Liver (tissue), 7 donors: ENCODE measurements at regions not wholly inside any gene's neighbourhood (a gene's known extent, or its start where the extent isn't known, plus 50 kb on each side); places are given as distances from the start of the nearest gene placed in this dataset.

ENCODE experiments used
- DNase-seq: peaks from one replicate; pipeline ENCODE4 v3.0.0-alpha.2; 2017; ENCODE audit warnings: low spot score
- H3K27ac ChIP-seq, 2 donors: one replicate each; pipeline ENCODE4 v1.7.0; 2013; ENCODE audit warnings: inconsistent platforms in 2 of 2, low read length in 2 of 2, control low read depth in 1 of 2, low read depth in 1 of 2, mild to moderate bottlenecking in 1 of 2
- H3K27me3 ChIP-seq, 4 donors: one replicate each; pipeline versions ENCODE4 v1.6.1 to v1.7.0; 2013; ENCODE audit warnings: low read length in 3 of 4, inconsistent platforms in 1 of 4, mild to moderate bottlenecking in 1 of 4, moderate library complexity in 1 of 4; ENCODE audit not compliant: control insufficient read depth in 4 of 4, insufficient read depth in 4 of 4
- H3K36me3 ChIP-seq, 4 donors: one replicate each; pipeline versions ENCODE4 v1.6.1 to v1.7.0; 2013; ENCODE audit warnings: low read length in 3 of 4, mild to moderate bottlenecking in 3 of 4, low read depth in 1 of 4, moderate library complexity in 1 of 4; ENCODE audit not compliant: control insufficient read depth in 4 of 4, insufficient read depth in 3 of 4
- H3K4me1 ChIP-seq, 4 donors: one replicate each; pipeline versions ENCODE4 v1.6.1 to v1.7.0; 2013; ENCODE audit warnings: low read length in 3 of 4, mild to moderate bottlenecking in 3 of 4, moderate library complexity in 1 of 4; ENCODE audit not compliant: control insufficient read depth in 4 of 4, insufficient read depth in 4 of 4
- H3K4me3 ChIP-seq, 3 donors: one replicate each; pipeline versions ENCODE4 v1.6.1 to v1.7.0; 2013; ENCODE audit warnings: low read length in 3 of 3, control low read depth in 1 of 3, low read depth in 1 of 3, mild to moderate bottlenecking in 1 of 3
- H3K9ac ChIP-seq, 2 donors: one replicate each; pipeline ENCODE4 v1.7.0; 2013; ENCODE audit warnings: low read length in 2 of 2, mild to moderate bottlenecking in 2 of 2, moderate library complexity in 2 of 2, control low read depth in 1 of 2, low read depth in 1 of 2
- H3K9me3 ChIP-seq, 4 donors: one replicate each; pipeline versions ENCODE4 v1.6.1 to v1.7.0; 2013; ENCODE audit warnings: low read length in 3 of 4; ENCODE audit not compliant: control insufficient read depth in 4 of 4
- FOXA1 ChIP-seq: IDR thresholded peaks from 2 replicates; pipeline ENCODE4 v1.6.1; 2016; ENCODE audit warnings: antibody characterized with exemption
- FOXA2 ChIP-seq: IDR thresholded peaks from 2 replicates; pipeline ENCODE4 v1.6.1; 2016; ENCODE audit warnings: antibody characterized with exemption
- GABPA ChIP-seq, 2 donors: IDR thresholded peaks in 1 of 2; conservative IDR thresholded peaks in 1 of 2; 2 replicates each; pipeline ENCODE4 v1.6.1; 2016; ENCODE audit warnings: antibody characterized with exemption in 2 of 2, mild to moderate bottlenecking in 1 of 2, moderate library complexity in 1 of 2
- HNF4A ChIP-seq, 2 donors: conservative IDR thresholded peaks; 2 replicates each; pipeline ENCODE4 v1.6.1; 2016; ENCODE audit warnings: antibody characterized with exemption in 2 of 2, mild to moderate bottlenecking in 2 of 2
- HNF4G ChIP-seq: IDR thresholded peaks from 2 replicates; pipeline ENCODE4 v1.6.1; 2016; ENCODE audit warnings: antibody characterized with exemption
- JUND ChIP-seq, 2 donors: IDR thresholded peaks; 2 replicates each; pipeline ENCODE4 v1.6.1; 2016; ENCODE audit warnings: antibody characterized with exemption in 2 of 2
- NR2F2 ChIP-seq: IDR thresholded peaks from 2 replicates; pipeline ENCODE4 v1.6.1; 2016; ENCODE audit warnings: antibody characterized with exemption
- RAD21 ChIP-seq, 2 donors: IDR thresholded peaks; 2 replicates each; pipeline ENCODE4 v1.6.1; 2016; ENCODE audit warnings: antibody characterized with exemption in 2 of 2, mild to moderate bottlenecking in 2 of 2
- RXRA ChIP-seq, 2 donors: IDR thresholded peaks; 2 replicates each; pipeline ENCODE4 v1.6.1; 2017 to 2018; ENCODE audit warnings: antibody characterized with exemption in 2 of 2, mild to moderate bottlenecking in 1 of 2
- SP1 ChIP-seq: IDR thresholded peaks from 2 replicates; pipeline ENCODE4 v1.6.1; 2018; ENCODE audit warnings: antibody characterized with exemption, mild to moderate bottlenecking
- TAF1 ChIP-seq: conservative IDR thresholded peaks from 2 replicates; pipeline ENCODE4 v1.6.1; 2016; ENCODE audit warnings: antibody characterized with exemption, mild to moderate bottlenecking
- YY1 ChIP-seq: IDR thresholded peaks from 2 replicates; pipeline ENCODE4 v1.6.1; 2016; ENCODE audit warnings: antibody characterized with exemption, mild to moderate bottlenecking
- WGBS: extraction: QIAGEN DNeasy Blood & Tissue Kit; methylation state at CpG from one replicate; pipeline ENCODE4 v1.1.7; 2013; 5-methylcytosine and 5-hydroxymethylcytosine counted together
- TF ChIP-seq, protein P1 (sequence below): IDR thresholded peaks from 2 replicates; pipeline ENCODE4 v1.6.1; 2016; ENCODE audit warnings: antibody characterized with exemption
- TF ChIP-seq, protein P2 (sequence below): IDR thresholded peaks from 2 replicates; pipeline ENCODE4 v1.6.1; 2016; ENCODE audit warnings: antibody characterized with exemption, mild to moderate bottlenecking
- TF ChIP-seq, protein P3 (sequence below): IDR thresholded peaks from 2 replicates; pipeline ENCODE4 v1.6.1; 2016; ENCODE audit warnings: antibody characterized with exemption
- TF ChIP-seq, protein P4 (sequence below): IDR thresholded peaks from 2 replicates; pipeline ENCODE4 v1.6.1; 2016; ENCODE audit warnings: antibody characterized with exemption
- donor health status: healthy.
- donor health status: healthy.
- donor health status: healthy.
- donor health status: healthy.

DNA sequence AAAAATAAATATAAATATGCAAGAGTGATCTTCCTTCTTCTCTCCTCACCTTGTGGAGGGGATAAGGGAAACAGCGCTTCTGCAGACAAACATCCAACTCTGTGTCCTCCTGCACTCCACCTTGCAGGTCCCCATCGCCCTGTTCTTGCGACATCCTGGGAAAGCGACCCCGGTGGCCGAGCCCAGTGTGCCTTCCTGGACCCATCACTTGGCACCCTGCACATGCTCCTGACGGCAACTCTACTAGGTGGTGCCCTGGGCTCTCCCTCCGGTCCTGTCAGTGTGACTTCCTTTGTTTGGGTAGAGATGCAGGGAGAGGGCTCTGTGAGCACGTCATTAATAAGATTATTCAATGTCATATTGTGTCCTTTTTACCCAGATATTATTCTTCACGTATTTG is 266.0 kb upstream of the ADAMTS16 start:
- WGBS, result 61% methylated on average over 10 of the region's 10 CpGs
- H3K36me3 ChIP-seq, result no peaks in the 10 kb centered on the region
- no peaks in the 10 kb centered on the region for H3K9me3 ChIP-seq
- no peaks in the 10 kb centered on the region for H3K4me1 ChIP-seq
- H3K9ac ChIP-seq, result no peak overlapping the region
- H3K27ac ChIP-seq, result no peak overlapping the region
- TF ChIP-seq SP1, result no peak
- TF ChIP-seq HNF4G, result no peak
- no peak for TF ChIP-seq RAD21 (IDR thresholded peaks at IDR 0.05)
- no peak for TF ChIP-seq HNF4A (conservative IDR thresholded peaks at IDR 0.05)
- TF ChIP-seq, protein P1, sequence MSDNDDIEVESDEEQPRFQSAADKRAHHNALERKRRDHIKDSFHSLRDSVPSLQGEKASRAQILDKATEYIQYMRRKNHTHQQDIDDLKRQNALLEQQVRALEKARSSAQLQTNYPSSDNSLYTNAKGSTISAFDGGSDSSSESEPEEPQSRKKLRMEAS, result no peak
- TF ChIP-seq TAF1, result no peak
- no peak for TF ChIP-seq FOXA2
- no peak for TF ChIP-seq FOXA1
- no peak for TF ChIP-seq JUND (IDR thresholded peaks at IDR 0.05)
- no peak for TF ChIP-seq NR2F2
- no peak for DNase-seq
- H3K4me3 ChIP-seq, result no peak overlapping the region
- no peaks in the 10 kb centered on the region for H3K27me3 ChIP-seq

DNA sequence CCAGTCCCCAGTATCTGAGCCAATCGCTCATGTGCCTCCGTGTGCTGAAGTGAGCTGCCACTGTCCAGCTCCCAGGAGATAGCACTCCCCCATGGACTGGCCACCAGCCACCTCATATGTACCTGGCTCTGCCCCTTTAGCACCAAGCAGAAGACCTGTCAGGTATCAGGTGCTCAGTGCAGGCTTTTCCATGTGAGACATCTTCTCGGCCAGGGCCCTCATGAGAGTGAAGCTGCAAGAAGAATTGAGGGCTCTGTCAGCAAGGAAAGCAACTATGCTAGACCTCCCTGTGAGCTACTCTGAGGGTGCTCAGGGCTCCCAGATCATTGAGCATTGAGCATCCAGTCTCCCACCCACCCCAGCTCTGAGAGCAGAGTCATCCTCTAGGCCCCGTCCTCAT is 264.2 kb upstream of the ADAMTS16 start:
- H3K9ac ChIP-seq, result no peak overlapping the region
- H3K27me3 ChIP-seq, result no peaks in the 10 kb centered on the region
- H3K27ac ChIP-seq, result no peak overlapping the region
- no peaks in the 10 kb centered on the region for H3K9me3 ChIP-seq
- WGBS, result 91% methylated on average over 4 of the region's 4 CpGs
- no peaks in the 10 kb centered on the region for H3K4me1 ChIP-seq
- no peaks in the 10 kb centered on the region for H3K36me3 ChIP-seq
- H3K4me3 ChIP-seq, result no peak overlapping the region
- no peak for DNase-seq
- TF ChIP-seq, protein P2, sequence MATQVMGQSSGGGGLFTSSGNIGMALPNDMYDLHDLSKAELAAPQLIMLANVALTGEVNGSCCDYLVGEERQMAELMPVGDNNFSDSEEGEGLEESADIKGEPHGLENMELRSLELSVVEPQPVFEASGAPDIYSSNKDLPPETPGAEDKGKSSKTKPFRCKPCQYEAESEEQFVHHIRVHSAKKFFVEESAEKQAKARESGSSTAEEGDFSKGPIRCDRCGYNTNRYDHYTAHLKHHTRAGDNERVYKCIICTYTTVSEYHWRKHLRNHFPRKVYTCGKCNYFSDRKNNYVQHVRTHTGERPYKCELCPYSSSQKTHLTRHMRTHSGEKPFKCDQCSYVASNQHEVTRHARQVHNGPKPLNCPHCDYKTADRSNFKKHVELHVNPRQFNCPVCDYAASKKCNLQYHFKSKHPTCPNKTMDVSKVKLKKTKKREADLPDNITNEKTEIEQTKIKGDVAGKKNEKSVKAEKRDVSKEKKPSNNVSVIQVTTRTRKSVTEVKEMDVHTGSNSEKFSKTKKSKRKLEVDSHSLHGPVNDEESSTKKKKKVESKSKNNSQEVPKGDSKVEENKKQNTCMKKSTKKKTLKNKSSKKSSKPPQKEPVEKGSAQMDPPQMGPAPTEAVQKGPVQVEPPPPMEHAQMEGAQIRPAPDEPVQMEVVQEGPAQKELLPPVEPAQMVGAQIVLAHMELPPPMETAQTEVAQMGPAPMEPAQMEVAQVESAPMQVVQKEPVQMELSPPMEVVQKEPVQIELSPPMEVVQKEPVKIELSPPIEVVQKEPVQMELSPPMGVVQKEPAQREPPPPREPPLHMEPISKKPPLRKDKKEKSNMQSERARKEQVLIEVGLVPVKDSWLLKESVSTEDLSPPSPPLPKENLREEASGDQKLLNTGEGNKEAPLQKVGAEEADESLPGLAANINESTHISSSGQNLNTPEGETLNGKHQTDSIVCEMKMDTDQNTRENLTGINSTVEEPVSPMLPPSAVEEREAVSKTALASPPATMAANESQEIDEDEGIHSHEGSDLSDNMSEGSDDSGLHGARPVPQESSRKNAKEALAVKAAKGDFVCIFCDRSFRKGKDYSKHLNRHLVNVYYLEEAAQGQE, result no peak
- TF ChIP-seq, protein P3, sequence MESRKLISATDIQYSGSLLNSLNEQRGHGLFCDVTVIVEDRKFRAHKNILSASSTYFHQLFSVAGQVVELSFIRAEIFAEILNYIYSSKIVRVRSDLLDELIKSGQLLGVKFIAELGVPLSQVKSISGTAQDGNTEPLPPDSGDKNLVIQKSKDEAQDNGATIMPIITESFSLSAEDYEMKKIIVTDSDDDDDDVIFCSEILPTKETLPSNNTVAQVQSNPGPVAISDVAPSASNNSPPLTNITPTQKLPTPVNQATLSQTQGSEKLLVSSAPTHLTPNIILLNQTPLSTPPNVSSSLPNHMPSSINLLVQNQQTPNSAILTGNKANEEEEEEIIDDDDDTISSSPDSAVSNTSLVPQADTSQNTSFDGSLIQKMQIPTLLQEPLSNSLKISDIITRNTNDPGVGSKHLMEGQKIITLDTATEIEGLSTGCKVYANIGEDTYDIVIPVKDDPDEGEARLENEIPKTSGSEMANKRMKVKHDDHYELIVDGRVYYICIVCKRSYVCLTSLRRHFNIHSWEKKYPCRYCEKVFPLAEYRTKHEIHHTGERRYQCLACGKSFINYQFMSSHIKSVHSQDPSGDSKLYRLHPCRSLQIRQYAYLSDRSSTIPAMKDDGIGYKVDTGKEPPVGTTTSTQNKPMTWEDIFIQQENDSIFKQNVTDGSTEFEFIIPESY, result no peak
- TF ChIP-seq YY1 (no peak), GABPA (IDR thresholded peaks at IDR 0.05 in 1 of 2, conservative IDR thresholded peaks at IDR 0.05 in 1 of 2) (no peak), RXRA (IDR thresholded peaks at IDR 0.05) (no peak), FOXA1 (no peak), FOXA2 (no peak), RAD21 (IDR thresholded peaks at IDR 0.05) (no peak), HNF4G (no peak), SP1 (no peak)
- TF ChIP-seq, protein P4, sequence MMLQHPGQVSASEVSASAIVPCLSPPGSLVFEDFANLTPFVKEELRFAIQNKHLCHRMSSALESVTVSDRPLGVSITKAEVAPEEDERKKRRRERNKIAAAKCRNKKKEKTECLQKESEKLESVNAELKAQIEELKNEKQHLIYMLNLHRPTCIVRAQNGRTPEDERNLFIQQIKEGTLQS, result no peak
